Gastrocnemius medialis (tissue), 4 donors: ENCODE measurements at regions not wholly inside any gene's neighbourhood (a gene's known extent, or its start where the extent isn't known, plus 50 kb on each side); places are given as distances from the start of the nearest gene placed in this dataset.

Source experiments
- ATAC-seq, 2 donors: fragments of 150-250 bp; one replicate each; pipeline ENCODE4 v1.9.1; 2016
- DNase-seq, 2 donors: peaks; one replicate each; pipeline ENCODE4 v3.0.0-alpha.2; 2019
- H3K27ac ChIP-seq, 4 donors: fragments of 200-600 bp; sonication (generic); 1 replicate in 1 of 4; 2 replicates in 3 of 4; pipeline ENCODE4 v1.5.1; 2016 to 2018; ENCODE audit warnings: mild to moderate bottlenecking in 2 of 4, moderate library complexity in 1 of 4
- H3K27me3 ChIP-seq, 3 donors: fragments of 200-600 bp; sonication (generic) in 2 of 3; 1 replicate in 1 of 3; 2 replicates in 2 of 3; pipeline versions ENCODE4 v1.5.1 to v1.6.0; 2016 to 2019; ENCODE audit warnings: mild to moderate bottlenecking in 1 of 3, moderate library complexity in 1 of 3
- H3K36me3 ChIP-seq, 2 donors: fragments of 200-600 bp; sonication (generic) in 1 of 2; one replicate each; pipeline ENCODE4 v1.5.1; 2017 to 2018
- H3K4me1 ChIP-seq, 2 donors: fragments of 200-600 bp; sonication (generic) in 1 of 2; one replicate each; pipeline ENCODE4 v1.5.1; 2016 to 2017; ENCODE audit warnings: mild to moderate bottlenecking in 2 of 2
- H3K4me3 ChIP-seq, 4 donors: fragments of 200-600 bp; sonication (generic) in 3 of 4; 1 replicate in 1 of 4; 2 replicates in 3 of 4; pipeline ENCODE4 v1.5.1; 2016 to 2019; ENCODE audit warnings: mild to moderate bottlenecking in 2 of 4
- H3K9me3 ChIP-seq, 3 donors: fragments of 200-600 bp; sonication (generic) in 2 of 3; 1 replicate in 1 of 3; 2 replicates in 2 of 3; pipeline ENCODE4 v1.5.1; 2016 to 2019
- POLR2A ChIP-seq, 2 donors: fragments of 450-650 bp; IDR thresholded peaks; one replicate each; pipeline ENCODE4 v1.6.1; 2017; ENCODE audit warnings: antibody characterized with exemption in 2 of 2, mild to moderate bottlenecking in 2 of 2, moderate library complexity in 2 of 2
- in situ Hi-C, 4 donors: fragments of 200-750 bp; cut with MboI; loops; one replicate each; pipeline versions ENCODE4 v1.15.0 to v1.8.0; 2017; ENCODE audit warnings: low sequenced_read_pairs in 4 of 4
- intact Hi-C: fragments of 100-400 bp; cut with DNase I; formaldehyde crosslinking; loops from one replicate; pipeline ENCODE4 v1.15.1; 2023; ENCODE audit warnings: low total_unique reads
- TF ChIP-seq, protein P1 (sequence below), 5 experiments: fragments of 450-650 bp in 3 of 5; fragments of 200-600 bp in 2 of 5; sonication (generic) in 2 of 5; IDR thresholded peaks in 4 of 5; conservative IDR thresholded peaks in 1 of 5; 1 replicate in 4 of 5; 2 replicates in 1 of 5; pipeline ENCODE4 v1.5.1; 2016 to 2019; ENCODE audit warnings: antibody characterized with exemption in 5 of 5, mild to moderate bottlenecking in 3 of 5, moderate library complexity in 3 of 5

GRCh38 chrX:6783912-6784311 lies 249.0 kb upstream of the VCX3A start:
- Histone ChIP-seq H3K36me3 (no peaks in the 10 kb centered on the region), H3K27ac (no peak overlapping the region), H3K4me3 (no peak overlapping the region), H3K9me3 (no peaks in the 10 kb centered on the region), H3K27me3 (no peaks in the 10 kb centered on the region), H3K4me1 (no peaks in the 10 kb centered on the region)
- TF ChIP-seq, protein P1, sequence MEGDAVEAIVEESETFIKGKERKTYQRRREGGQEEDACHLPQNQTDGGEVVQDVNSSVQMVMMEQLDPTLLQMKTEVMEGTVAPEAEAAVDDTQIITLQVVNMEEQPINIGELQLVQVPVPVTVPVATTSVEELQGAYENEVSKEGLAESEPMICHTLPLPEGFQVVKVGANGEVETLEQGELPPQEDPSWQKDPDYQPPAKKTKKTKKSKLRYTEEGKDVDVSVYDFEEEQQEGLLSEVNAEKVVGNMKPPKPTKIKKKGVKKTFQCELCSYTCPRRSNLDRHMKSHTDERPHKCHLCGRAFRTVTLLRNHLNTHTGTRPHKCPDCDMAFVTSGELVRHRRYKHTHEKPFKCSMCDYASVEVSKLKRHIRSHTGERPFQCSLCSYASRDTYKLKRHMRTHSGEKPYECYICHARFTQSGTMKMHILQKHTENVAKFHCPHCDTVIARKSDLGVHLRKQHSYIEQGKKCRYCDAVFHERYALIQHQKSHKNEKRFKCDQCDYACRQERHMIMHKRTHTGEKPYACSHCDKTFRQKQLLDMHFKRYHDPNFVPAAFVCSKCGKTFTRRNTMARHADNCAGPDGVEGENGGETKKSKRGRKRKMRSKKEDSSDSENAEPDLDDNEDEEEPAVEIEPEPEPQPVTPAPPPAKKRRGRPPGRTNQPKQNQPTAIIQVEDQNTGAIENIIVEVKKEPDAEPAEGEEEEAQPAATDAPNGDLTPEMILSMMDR (IDR thresholded peaks at IDR 0.05 in 4 of 5, conservative IDR thresholded peaks at IDR 0.05 in 1 of 5), result no peak
- TF ChIP-seq POLR2A (IDR thresholded peaks at IDR 0.05), result no peak
- ATAC-seq (no peak), DNase-seq (no peak)
- in situ Hi-C loops (no loop called here), intact Hi-C loops (no loop called here)

DNA sequence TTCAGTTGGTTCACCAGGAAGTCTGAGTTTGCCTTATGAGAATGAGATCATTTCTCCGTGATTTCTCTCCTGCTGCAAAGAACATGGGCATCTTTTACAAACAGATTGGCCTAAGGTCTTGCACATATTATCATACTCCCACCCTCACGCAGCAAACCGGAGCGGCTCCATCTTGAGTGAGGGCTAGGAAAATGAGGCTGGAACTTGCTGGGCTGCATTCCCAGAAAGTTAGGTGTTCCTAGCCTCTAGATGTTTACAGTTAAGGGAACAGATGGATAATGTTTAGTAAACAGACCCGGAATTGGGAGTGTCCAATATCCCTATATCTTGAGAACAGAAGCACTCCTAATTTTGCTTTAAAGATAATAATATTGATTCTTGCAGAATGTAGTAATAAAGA lies 247.9 kb upstream of the VCX3A start:
- no peak for DNase-seq
- ATAC-seq, result no peak
- no peaks in the 10 kb centered on the region for H3K36me3 ChIP-seq
- TF ChIP-seq POLR2A (IDR thresholded peaks at IDR 0.05), result no peak
- TF ChIP-seq, protein P1 (IDR thresholded peaks at IDR 0.05 in 4 of 5, conservative IDR thresholded peaks at IDR 0.05 in 1 of 5), result no peak
- no peaks in the 10 kb centered on the region for H3K4me1 ChIP-seq
- H3K27ac ChIP-seq, result no peak overlapping the region
- intact Hi-C loops (no loop called here), in situ Hi-C loops (no loop called here)
- H3K27me3 ChIP-seq, result no peaks in the 10 kb centered on the region
- no peaks in the 10 kb centered on the region for H3K9me3 ChIP-seq
- H3K4me3 ChIP-seq, result no peak overlapping the region

- no peaks in the 10 kb centered on the region for H3K4me1 ChIP-seq
- intact Hi-C loops, result no loop called here
- ATAC-seq (no peak), DNase-seq (no peak)
- H3K36me3 ChIP-seq, result no peaks in the 10 kb centered on the region
- TF ChIP-seq, protein P1 (IDR thresholded peaks at IDR 0.05 in 4 of 5, conservative IDR thresholded peaks at IDR 0.05 in 1 of 5), result no peak
- H3K27ac ChIP-seq, result no peak overlapping the region
- no peaks in the 10 kb centered on the region for H3K27me3 ChIP-seq
- H3K9me3 ChIP-seq, result no peaks in the 10 kb centered on the region
- H3K4me3 ChIP-seq, result no peak overlapping the region
- in situ Hi-C loops, result no loop called here
These were observed 243.9 kb upstream of the VCX3A start for GRCh38 chrX:6778544-6779503.

DNA sequence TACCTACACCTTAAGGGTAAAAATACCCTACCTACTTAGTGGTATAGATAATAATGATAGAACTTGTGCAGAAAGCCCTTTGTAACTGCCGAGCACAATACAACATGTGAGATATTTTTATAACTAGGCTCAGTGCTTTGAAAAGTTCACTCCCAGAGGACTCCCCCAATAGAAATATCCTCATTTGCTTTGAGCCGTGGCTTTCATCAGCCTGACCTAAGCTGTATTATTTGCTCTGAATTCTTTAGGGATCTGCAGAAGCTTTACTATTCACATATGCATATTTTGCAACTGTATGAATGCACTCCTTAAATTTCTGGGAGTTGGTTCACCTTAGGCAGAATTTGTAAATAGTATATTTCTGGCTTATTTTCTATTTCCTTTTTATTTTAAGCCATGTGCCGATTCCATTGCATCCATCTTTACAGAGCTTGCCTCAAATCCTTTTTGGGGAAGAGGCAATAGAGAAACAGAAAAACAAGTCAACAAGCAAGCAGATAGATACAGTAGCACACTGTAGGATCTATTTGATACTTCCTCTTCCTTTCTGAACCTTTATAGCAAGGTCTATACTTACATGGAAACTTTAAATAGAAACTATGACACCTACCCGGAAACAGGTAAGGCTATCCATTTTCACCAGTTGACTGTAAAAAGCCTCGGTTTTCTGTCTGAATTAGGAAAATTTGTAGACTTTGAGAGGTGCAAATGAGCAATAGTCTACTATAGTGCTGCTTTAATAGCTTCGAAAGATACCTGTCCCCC lies 242.5 kb upstream of the VCX3A start:
- Histone ChIP-seq H3K27ac (no peak overlapping the region), H3K27me3 (no peaks in the 10 kb centered on the region), H3K4me1 (no peaks in the 10 kb centered on the region), H3K9me3 (no peaks in the 10 kb centered on the region), H3K36me3 (no peaks in the 10 kb centered on the region), H3K4me3 (no peak overlapping the region)
- intact Hi-C loops, result no loop called here
- DNase-seq (no peak), ATAC-seq (no peak)
- no peak for TF ChIP-seq POLR2A (IDR thresholded peaks at IDR 0.05)
- TF ChIP-seq, protein P1 (IDR thresholded peaks at IDR 0.05 in 4 of 5, conservative IDR thresholded peaks at IDR 0.05 in 1 of 5), result no peak
- in situ Hi-C loops, result no loop called here
